ENCODE measurements at regions not wholly inside any gene's neighbourhood (a gene's known extent, or its start where the extent isn't known, plus 50 kb on each side); places are given as distances from the start of the nearest gene placed in this dataset.

DNA sequence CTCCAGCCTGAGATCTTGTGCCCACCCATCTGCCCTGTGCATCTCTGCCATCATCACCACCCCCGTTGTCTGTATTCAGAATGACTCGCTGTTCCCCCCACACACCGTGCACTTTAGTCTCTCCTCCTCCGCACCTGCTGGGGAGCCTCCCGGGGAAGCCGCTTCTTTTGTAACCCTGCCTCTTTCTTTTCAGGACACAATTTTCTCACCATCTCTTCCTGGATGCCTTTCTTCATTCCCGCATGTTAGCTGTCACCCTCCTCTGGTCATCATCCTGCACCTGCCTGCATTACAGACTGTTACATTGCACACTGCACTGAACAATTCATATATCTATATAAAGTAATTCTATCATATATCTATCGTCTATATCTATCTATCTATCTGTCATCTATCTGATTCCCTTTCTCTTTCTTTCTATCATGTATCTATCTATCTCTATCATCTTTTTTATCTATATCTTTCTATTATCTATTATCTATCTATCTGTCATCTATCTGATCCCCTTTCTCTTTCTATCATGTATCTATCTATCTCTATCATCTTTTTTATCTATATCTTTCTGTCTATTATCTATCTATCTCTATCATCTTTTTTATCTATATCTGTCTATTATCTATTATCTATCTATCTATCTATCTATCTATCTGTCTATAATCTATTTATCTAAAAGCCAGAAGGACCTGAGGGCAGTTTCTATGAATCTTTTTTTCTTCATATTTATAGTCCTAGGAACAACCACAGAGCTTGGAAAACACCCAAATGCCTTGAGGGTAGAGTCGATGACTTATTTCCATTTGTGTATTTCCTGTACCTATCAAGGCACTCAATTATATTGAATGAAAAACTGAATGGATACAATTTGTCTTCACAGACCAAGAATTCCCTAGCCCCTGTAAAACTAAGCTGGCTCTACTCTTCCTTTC lies 642.5 kb downstream of the ACTR3B start:
- Histone ChIP-seq H3K27ac (ENCODE audit: low read depth, low read length) (no peak overlapping the region), H3K9me3 (ENCODE audit: control insufficient read depth in 1 of 2, low read length in 2 of 2) (no peaks in the 10 kb centered on the region), H3K4me1 (ENCODE audit: insufficient read depth, low read length) (no peaks in the 10 kb centered on the region), H3K36me3 (ENCODE audit: insufficient read depth, low read length) (no peaks in the 10 kb centered on the region), H3K27me3 (ENCODE audit: insufficient read depth, low read length) (no peaks in the 10 kb centered on the region), H3K4me3 (ENCODE audit: low read length in 2 of 2) (no peak overlapping the region)
- Mint-ChIP-seq H3K27me3 (no peaks in the 10 kb centered on the region), H3K27ac (no peak overlapping the region), H3K36me3 (no peaks in the 10 kb centered on the region), H3K9me3 (peaks cover 0 to 5% (median 2%) of the 10 kb centered on the region in 8 donors), H3K4me3 (no peak overlapping the region), H3K4me1 (no peaks in the 10 kb centered on the region)
- CTCF ChIA-PET (ENCODE audit: partially characterized antibody) = no interaction called here
- intact Hi-C loops (cut with micrococcal nuclease) = no loop called here
- POLR2A ChIA-PET (ENCODE audit: partially characterized antibody) = no interaction called here
- no peak for DNase-seq

DNA sequence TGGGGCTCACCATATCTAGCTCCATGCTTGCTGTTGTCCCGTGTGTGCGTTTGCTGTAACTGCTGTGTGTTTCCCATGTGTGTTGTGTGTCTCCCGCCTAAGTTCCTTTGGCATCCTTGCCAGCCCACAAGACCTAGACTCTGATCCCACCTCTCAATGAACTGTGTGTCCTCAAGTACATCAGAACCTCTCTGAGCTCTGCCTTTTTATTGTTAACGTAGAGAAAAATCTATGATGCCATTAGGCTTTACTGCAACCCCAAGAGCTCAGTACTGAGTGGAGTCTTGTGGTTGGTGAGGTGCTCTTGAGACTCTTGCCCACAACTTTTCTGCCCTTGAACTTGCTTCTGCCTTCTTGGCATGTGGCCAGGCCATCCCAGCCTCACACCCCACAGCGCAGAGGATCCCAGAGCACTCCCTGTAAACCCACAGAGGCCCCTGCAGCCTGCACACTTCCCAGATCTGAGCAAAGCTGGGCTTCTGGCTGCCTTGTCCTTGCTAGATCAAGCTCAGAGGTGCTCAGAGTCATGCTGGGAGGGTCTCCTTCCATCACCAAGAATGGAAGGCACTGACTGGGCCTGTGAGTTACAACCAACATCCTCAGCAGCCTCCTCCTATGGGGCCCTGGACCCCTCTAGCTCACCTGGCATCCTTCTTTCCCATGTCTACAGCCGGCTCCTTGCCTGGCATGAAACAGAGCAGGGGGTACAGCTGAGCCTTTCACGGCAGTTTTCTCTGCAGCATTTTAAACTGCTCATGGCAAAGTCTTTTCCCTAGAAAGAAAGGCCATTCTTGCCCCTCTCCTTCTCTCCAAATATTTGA lies 643.4 kb downstream of the ACTR3B start:
- no peaks in the 10 kb centered on the region for H3K36me3 Mint-ChIP-seq
- H3K4me3 Mint-ChIP-seq = no peak overlapping the region
- CTCF ChIA-PET (ENCODE audit: partially characterized antibody) = no interaction called here
- H3K27ac ChIP-seq (ENCODE audit: low read depth, low read length) = no peak overlapping the region
- H3K9me3 ChIP-seq (ENCODE audit: control insufficient read depth in 1 of 2, low read length in 2 of 2) = no peaks in the 10 kb centered on the region
- no peaks in the 10 kb centered on the region for H3K36me3 ChIP-seq (ENCODE audit: insufficient read depth, low read length)
- no peaks in the 10 kb centered on the region for H3K4me1 Mint-ChIP-seq
- no peak overlapping the region for H3K4me3 ChIP-seq (ENCODE audit: low read length in 2 of 2)
- peaks cover 0 to 5% (median 2%) of the 10 kb centered on the region in 8 donors for H3K9me3 Mint-ChIP-seq
- POLR2A ChIA-PET (ENCODE audit: partially characterized antibody) = no interaction called here
- no peaks in the 10 kb centered on the region for H3K4me1 ChIP-seq (ENCODE audit: insufficient read depth, low read length)
- H3K27ac Mint-ChIP-seq = no peak overlapping the region
- DNase-seq = no peak
- H3K27me3 ChIP-seq (ENCODE audit: insufficient read depth, low read length) = no peaks in the 10 kb centered on the region
- intact Hi-C loops (cut with micrococcal nuclease) = no loop called here
- H3K27me3 Mint-ChIP-seq = no peaks in the 10 kb centered on the region

DNA sequence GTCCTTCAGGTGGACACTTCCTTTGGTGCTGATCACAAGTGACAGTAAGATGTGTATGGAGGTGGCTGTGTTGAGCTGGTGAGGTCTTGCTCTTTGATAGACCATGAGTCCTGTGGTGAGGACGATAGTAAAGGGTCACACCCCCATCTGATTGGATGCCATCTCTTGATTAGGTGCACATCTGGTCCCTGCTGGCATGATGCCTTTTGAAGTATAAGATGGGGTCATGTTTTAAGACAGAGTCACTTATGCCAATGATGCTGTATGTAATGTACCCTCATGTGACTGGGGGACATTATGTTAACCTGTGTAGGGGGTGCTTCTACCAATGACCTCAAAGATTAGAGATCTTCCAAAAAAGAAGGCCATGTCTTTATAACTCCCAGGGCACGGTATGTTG lies 644.6 kb downstream of the ACTR3B start:
- CTCF ChIA-PET (ENCODE audit: partially characterized antibody) = no interaction called here
- Histone ChIP-seq H3K27me3 (ENCODE audit: insufficient read depth, low read length) (no peaks in the 10 kb centered on the region), H3K4me3 (ENCODE audit: low read length in 2 of 2) (no peak overlapping the region), H3K9me3 (ENCODE audit: control insufficient read depth in 1 of 2, low read length in 2 of 2) (no peaks in the 10 kb centered on the region), H3K36me3 (ENCODE audit: insufficient read depth, low read length) (no peaks in the 10 kb centered on the region), H3K4me1 (ENCODE audit: insufficient read depth, low read length) (no peaks in the 10 kb centered on the region), H3K27ac (ENCODE audit: low read depth, low read length) (no peak overlapping the region)
- POLR2A ChIA-PET (ENCODE audit: partially characterized antibody) = no interaction called here
- no peak overlapping the region for H3K27ac Mint-ChIP-seq
- DNase-seq = no peak
- H3K27me3 Mint-ChIP-seq = no peaks in the 10 kb centered on the region
- H3K36me3 Mint-ChIP-seq = no peaks in the 10 kb centered on the region
- H3K9me3 Mint-ChIP-seq = peaks cover 0 to 5% (median 1%) of the 10 kb centered on the region in 8 donors
- intact Hi-C loops (cut with micrococcal nuclease) = no loop called here
- no peaks in the 10 kb centered on the region for H3K4me1 Mint-ChIP-seq
- no peak overlapping the region for H3K4me3 Mint-ChIP-seq

DNA sequence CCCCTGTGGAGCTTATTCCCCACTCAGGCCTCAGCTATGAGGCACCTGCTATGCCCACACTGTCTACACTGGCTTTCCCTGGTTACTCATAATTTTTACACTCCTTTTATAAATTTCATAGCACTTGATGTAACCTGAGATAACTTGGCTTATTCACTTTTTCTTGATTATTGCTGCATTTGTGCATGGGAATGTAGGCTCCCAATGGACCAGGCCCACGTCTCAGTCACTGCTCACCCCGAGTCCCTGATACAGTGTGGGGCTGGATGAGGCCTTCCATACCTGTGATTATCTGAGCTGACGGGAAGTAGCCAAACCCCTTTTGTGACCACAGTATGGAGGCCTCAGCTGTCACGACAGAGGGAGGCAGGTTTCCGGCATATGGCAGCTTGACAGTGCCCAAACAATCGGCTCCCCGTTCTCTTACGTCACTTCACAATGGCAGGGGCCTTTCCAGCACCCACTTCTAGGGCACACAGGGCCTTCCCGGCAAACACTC lies 645.3 kb downstream of the ACTR3B start:
- DNase-seq = no peak
- Mint-ChIP-seq H3K27ac (no peak overlapping the region), H3K4me1 (no peaks in the 10 kb centered on the region), H3K4me3 (no peak overlapping the region), H3K36me3 (no peaks in the 10 kb centered on the region), H3K27me3 (no peaks in the 10 kb centered on the region), H3K9me3 (peaks cover 0 to 9% (median 2%) of the 10 kb centered on the region in 8 donors)
- intact Hi-C loops (cut with micrococcal nuclease) = no loop called here
- Histone ChIP-seq H3K4me3 (ENCODE audit: low read length in 2 of 2) (no peak overlapping the region), H3K4me1 (ENCODE audit: insufficient read depth, low read length) (no peaks in the 10 kb centered on the region), H3K27ac (ENCODE audit: low read depth, low read length) (no peak overlapping the region), H3K27me3 (ENCODE audit: insufficient read depth, low read length) (no peaks in the 10 kb centered on the region), H3K9me3 (ENCODE audit: control insufficient read depth in 1 of 2, low read length in 2 of 2) (no peaks in the 10 kb centered on the region), H3K36me3 (ENCODE audit: insufficient read depth, low read length) (no peaks in the 10 kb centered on the region)
- ChIA-PET CTCF (ENCODE audit: partially characterized antibody) (no interaction called here), POLR2A (ENCODE audit: partially characterized antibody) (no interaction called here)

DNA sequence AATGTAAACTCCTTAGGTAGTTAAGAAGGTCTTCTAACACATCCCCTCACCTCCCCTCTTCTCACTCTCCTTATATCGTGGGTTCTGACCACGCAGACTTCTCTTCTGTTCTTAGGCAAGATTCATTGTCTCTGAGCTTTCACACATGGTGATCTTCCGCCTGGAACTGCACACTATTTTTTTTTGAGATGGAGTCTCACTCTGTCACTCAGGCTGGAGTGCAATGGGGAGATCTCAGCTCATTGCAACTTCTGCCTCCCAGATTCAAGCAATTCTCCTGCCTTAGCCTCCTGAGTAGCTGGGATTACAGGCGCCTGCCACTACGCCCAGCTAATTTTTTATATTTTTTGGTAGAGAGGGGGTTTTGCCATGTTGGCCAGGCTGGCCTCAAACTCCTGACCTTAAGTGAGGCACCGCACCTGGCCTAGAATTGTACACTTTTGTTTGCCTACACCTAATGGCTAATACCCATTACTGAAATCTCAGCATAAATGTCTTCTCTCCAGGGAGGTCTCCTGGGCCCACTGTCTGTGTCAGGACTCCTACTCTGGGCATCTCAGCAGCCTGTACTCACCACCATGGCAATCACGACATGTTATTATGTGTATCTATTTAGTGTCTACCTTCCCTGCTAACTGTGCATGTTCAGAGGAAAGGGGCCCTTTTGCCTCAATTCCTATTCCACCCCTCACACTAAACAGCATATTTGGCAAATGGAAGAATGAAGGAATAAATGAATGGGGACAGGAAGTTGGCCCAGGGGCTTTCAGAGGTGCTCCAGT lies 646.3 kb upstream of the DPP6 start:
- Histone ChIP-seq H3K27me3 (ENCODE audit: insufficient read depth, low read length) (no peaks in the 10 kb centered on the region), H3K4me1 (ENCODE audit: insufficient read depth, low read length) (no peaks in the 10 kb centered on the region), H3K4me3 (ENCODE audit: low read length in 2 of 2) (no peak overlapping the region), H3K27ac (ENCODE audit: low read depth, low read length) (no peak overlapping the region), H3K9me3 (ENCODE audit: control insufficient read depth in 1 of 2, low read length in 2 of 2) (no peaks in the 10 kb centered on the region), H3K36me3 (ENCODE audit: insufficient read depth, low read length) (no peaks in the 10 kb centered on the region)
- ChIA-PET POLR2A (ENCODE audit: partially characterized antibody) (no interaction called here), CTCF (ENCODE audit: partially characterized antibody) (no interaction called here)
- Mint-ChIP-seq H3K9me3 (peaks cover 0 to 12% (median 2%) of the 10 kb centered on the region in 8 donors), H3K4me3 (no peak overlapping the region), H3K27ac (no peak overlapping the region), H3K4me1 (no peaks in the 10 kb centered on the region), H3K36me3 (no peaks in the 10 kb centered on the region), H3K27me3 (no peaks in the 10 kb centered on the region)
- DNase-seq = no peak
- intact Hi-C loops (cut with micrococcal nuclease) = no loop called here

DNA sequence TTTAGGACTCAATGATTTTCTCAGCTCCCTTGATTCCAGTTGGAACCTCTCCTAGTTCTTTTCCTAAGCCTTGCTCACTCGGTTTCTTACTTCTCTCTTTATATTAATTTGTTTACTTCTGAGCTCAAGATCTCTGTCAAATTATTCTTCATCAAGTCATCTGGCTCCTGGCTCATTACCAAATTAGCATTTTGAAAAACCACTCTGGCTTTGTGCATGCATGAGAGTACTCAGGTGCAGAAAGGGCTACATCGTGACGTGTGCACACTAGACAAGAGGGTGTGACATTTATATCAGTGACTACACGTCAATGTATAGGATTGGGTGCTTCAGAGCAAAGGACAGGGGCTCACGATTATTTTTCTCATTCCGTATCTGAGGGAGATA lies 645.7 kb upstream of the DPP6 start:
- H3K4me1 ChIP-seq (ENCODE audit: insufficient read depth, low read length) = no peaks in the 10 kb centered on the region
- no peak for DNase-seq
- Mint-ChIP-seq H3K4me3 (no peak overlapping the region), H3K9me3 (peaks cover 0 to 15% (median 4%) of the 10 kb centered on the region in 8 donors), H3K27me3 (no peaks in the 10 kb centered on the region), H3K27ac (no peak overlapping the region), H3K36me3 (no peaks in the 10 kb centered on the region), H3K4me1 (no peaks in the 10 kb centered on the region)
- ChIA-PET CTCF (ENCODE audit: partially characterized antibody) (no interaction called here), POLR2A (ENCODE audit: partially characterized antibody) (no interaction called here)
- no peak overlapping the region for H3K4me3 ChIP-seq (ENCODE audit: low read length in 2 of 2)
- no peak overlapping the region for H3K27ac ChIP-seq (ENCODE audit: low read depth, low read length)
- intact Hi-C loops (cut with micrococcal nuclease) = no loop called here
- H3K36me3 ChIP-seq (ENCODE audit: insufficient read depth, low read length) = no peaks in the 10 kb centered on the region
- no peaks in the 10 kb centered on the region for H3K27me3 ChIP-seq (ENCODE audit: insufficient read depth, low read length)
- no peaks in the 10 kb centered on the region for H3K9me3 ChIP-seq (ENCODE audit: control insufficient read depth in 1 of 2, low read length in 2 of 2)

Data from CD4-positive, alpha-beta memory T cell (primary cell).